ENCODE measurements at regions not wholly inside any gene's neighbourhood (a gene's known extent, or its start where the extent isn't known, plus 50 kb on each side); places are given as distances from the start of the nearest gene placed in this dataset.

- Histone ChIP-seq H3K27me3 (no peaks in the 10 kb centered on the region), H3K36me3 (ENCODE audit: low read depth, missing control alignments) (no peaks in the 10 kb centered on the region), H3K27ac (no peak overlapping the region), H3K4me3 (no peak overlapping the region), H3K9me3 (no peaks in the 10 kb centered on the region), H3K4me1 (no peaks in the 10 kb centered on the region)
- WGBS, 2 donors: 80% methylated on average over 4 of the region's 4 CpGs
- TF ChIP-seq POLR2A (IDR thresholded peaks at IDR 0.05): no peak
- TF ChIP-seq, protein P1, sequence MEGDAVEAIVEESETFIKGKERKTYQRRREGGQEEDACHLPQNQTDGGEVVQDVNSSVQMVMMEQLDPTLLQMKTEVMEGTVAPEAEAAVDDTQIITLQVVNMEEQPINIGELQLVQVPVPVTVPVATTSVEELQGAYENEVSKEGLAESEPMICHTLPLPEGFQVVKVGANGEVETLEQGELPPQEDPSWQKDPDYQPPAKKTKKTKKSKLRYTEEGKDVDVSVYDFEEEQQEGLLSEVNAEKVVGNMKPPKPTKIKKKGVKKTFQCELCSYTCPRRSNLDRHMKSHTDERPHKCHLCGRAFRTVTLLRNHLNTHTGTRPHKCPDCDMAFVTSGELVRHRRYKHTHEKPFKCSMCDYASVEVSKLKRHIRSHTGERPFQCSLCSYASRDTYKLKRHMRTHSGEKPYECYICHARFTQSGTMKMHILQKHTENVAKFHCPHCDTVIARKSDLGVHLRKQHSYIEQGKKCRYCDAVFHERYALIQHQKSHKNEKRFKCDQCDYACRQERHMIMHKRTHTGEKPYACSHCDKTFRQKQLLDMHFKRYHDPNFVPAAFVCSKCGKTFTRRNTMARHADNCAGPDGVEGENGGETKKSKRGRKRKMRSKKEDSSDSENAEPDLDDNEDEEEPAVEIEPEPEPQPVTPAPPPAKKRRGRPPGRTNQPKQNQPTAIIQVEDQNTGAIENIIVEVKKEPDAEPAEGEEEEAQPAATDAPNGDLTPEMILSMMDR (IDR thresholded peaks at IDR 0.05): no peak
- DNase-seq: no peak
- intact Hi-C loops (cut with DNase I; ENCODE audit: low total_unique reads): no loop called here
Observed at GRCh38 chr6:105851606-105852005, 234.5 kb upstream of the PRDM1 start.

DNA sequence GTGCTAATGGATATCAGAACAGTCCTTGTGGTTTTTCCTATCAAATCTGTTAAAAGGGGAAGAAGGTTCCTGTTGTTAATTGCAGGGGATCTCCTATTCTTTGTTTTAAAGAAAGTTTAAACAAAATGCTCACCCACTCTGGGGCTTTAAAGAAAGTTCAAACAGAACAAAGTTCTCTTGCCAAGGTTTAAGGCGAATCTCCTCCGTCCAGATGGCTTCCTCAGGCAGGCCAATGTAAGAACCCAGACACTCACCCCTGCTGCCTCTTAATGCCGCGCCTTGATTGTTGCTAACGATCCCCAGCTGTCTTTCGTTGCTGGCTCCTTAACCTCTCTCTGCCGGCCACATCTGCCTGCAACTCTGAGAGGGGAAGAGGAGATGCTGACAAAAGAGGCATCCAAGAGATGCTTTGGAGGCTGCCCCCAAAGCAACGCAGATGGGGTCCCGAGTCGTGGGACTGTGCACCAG lies 235.0 kb upstream of the PRDM1 start:
- intact Hi-C loops (cut with DNase I; ENCODE audit: low total_unique reads): no loop called here
- Histone ChIP-seq H3K36me3 (ENCODE audit: low read depth, missing control alignments) (no peaks in the 10 kb centered on the region), H3K27ac (no peak overlapping the region), H3K4me1 (no peaks in the 10 kb centered on the region), H3K27me3 (no peaks in the 10 kb centered on the region), H3K9me3 (no peaks in the 10 kb centered on the region), H3K4me3 (no peak overlapping the region)
- TF ChIP-seq, protein P1 (IDR thresholded peaks at IDR 0.05): no peak
- no peak for TF ChIP-seq POLR2A (IDR thresholded peaks at IDR 0.05)
- 50 to 53% methylated on average over 10 of the region's 10 CpGs for WGBS, 2 donors
- DNase-seq: no peak

DNA sequence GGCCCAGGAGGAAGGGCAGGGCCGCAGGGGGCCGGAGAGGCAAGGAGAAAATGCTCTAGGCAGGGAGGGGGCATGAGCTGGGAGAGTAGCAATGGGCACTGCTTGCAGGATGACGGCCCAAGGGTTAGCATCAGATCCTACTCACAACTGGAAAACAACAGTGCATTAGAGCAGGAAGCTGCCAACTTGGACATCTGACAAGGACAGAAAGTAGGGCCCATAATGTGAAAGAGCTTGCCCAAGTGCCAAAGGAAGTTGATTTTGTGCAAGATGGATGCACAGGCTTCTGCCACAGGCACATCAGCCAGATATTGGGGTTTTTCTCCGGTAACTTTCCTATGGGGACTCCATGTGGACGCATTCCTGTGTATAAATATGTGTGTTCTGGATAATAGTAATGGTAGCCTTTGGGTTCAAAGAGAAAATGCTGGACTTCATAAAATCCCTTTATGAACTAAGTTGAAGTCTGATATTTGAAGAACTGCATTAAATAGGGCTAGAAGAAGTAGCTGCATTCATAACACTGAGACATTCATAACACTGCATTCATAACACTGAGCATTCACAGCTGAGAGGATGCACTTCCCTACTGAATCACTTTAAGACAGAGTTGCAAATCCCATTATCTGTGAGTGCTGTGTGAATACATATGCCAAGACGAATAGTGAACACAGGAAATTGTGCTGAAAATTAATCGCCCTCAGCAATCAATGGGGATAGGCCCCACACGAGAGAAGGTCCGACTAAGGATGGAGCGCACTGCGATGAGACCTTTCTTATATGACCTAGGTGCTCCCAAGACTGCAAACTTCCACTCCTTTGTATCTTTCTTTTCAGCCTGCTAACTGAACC lies 235.6 kb upstream of the PRDM1 start:
- H3K36me3 ChIP-seq (ENCODE audit: low read depth, missing control alignments): no peaks in the 10 kb centered on the region
- H3K9me3 ChIP-seq: no peaks in the 10 kb centered on the region
- H3K27me3 ChIP-seq: no peaks in the 10 kb centered on the region
- no peak overlapping the region for H3K4me3 ChIP-seq
- H3K4me1 ChIP-seq: no peaks in the 10 kb centered on the region
- TF ChIP-seq, protein P1 (IDR thresholded peaks at IDR 0.05): no peak
- TF ChIP-seq POLR2A (IDR thresholded peaks at IDR 0.05): no peak
- H3K27ac ChIP-seq: no peak overlapping the region
- intact Hi-C loops (cut with DNase I; ENCODE audit: low total_unique reads): no loop called here
- DNase-seq: no peak
- WGBS, 2 donors: 74 to 78% methylated on average over 11 of the region's 11 CpGs

GRCh38 chr6:105849746-105850145 lies 236.4 kb upstream of the PRDM1 start:
- Histone ChIP-seq H3K27me3 (no peaks in the 10 kb centered on the region), H3K4me1 (no peaks in the 10 kb centered on the region), H3K36me3 (ENCODE audit: low read depth, missing control alignments) (no peaks in the 10 kb centered on the region), H3K27ac (no peak overlapping the region), H3K4me3 (no peak overlapping the region), H3K9me3 (no peaks in the 10 kb centered on the region)
- no peak for DNase-seq
- intact Hi-C loops (cut with DNase I; ENCODE audit: low total_unique reads): no loop called here
- TF ChIP-seq, protein P1 (IDR thresholded peaks at IDR 0.05): no peak
- TF ChIP-seq POLR2A (IDR thresholded peaks at IDR 0.05): no peak
- WGBS, 2 donors: 87 to 91% methylated on average over 6 of the region's 6 CpGs

DNA sequence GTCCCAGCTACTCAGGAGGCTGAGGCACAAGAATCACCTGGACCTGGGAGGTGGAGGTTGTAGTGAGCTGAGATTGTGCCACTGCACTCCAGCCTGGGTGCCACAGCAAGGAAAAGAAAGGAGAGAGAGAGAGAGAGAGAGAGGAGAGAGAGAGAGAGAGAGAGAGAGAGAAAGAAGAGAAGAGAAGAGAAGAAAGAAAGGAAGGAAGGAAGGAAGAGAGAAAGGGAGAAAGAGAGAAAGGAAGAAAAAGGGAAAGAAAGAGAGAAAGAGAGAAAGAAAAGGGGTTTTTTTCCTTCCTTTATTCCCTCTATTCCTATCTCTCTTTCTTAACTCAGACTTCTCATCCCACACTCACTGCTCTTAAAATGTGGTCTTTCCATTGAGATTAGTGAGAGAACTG lies 238.7 kb upstream of the PRDM1 start:
- no peak for DNase-seq
- H3K36me3 ChIP-seq (ENCODE audit: low read depth, missing control alignments): no peaks in the 10 kb centered on the region
- no peaks in the 10 kb centered on the region for H3K9me3 ChIP-seq
- TF ChIP-seq POLR2A (IDR thresholded peaks at IDR 0.05): no peak
- TF ChIP-seq, protein P1 (IDR thresholded peaks at IDR 0.05): no peak
- no peaks in the 10 kb centered on the region for H3K4me1 ChIP-seq
- no peak overlapping the region for H3K4me3 ChIP-seq
- H3K27ac ChIP-seq: no peak overlapping the region
- intact Hi-C loops (cut with DNase I; ENCODE audit: low total_unique reads): no loop called here
- H3K27me3 ChIP-seq: no peaks in the 10 kb centered on the region

All from testis (tissue), 2 donors.